ENCODE measurements at regions not wholly inside any gene's neighbourhood (a gene's known extent, or its start where the extent isn't known, plus 50 kb on each side); places are given as distances from the start of the nearest gene placed in this dataset.

GRCh38 chr13:31930901-31931522 is 100.6 kb upstream of the FRY start:
- H3K4me3 ChIP-seq (ENCODE audit: low read depth, low read length) = no peak overlapping the region
- no peak for TF ChIP-seq CTCF (conservative IDR thresholded peaks at IDR 0.05; ENCODE audit: low read depth, low read length)
- no peak for DNase-seq (ENCODE audit: low read depth)

GRCh38 chr13:31937436-31937835 is 94.1 kb upstream of the FRY start:
- no peak for TF ChIP-seq CTCF (conservative IDR thresholded peaks at IDR 0.05; ENCODE audit: low read depth, low read length)
- no peak for DNase-seq (ENCODE audit: low read depth)
- no peak overlapping the region for H3K4me3 ChIP-seq (ENCODE audit: low read depth, low read length)

- H3K4me3 ChIP-seq (ENCODE audit: low read depth, low read length) = no peak overlapping the region
- no peak for TF ChIP-seq CTCF (conservative IDR thresholded peaks at IDR 0.05; ENCODE audit: low read depth, low read length)
- DNase-seq (ENCODE audit: low read depth) = no peak
Measured at GRCh38 chr13:31940076-31940475, 91.5 kb upstream of the FRY start.

- no peak for DNase-seq (ENCODE audit: low read depth)
- no peak overlapping the region for H3K4me3 ChIP-seq (ENCODE audit: low read depth, low read length)
- no peak for TF ChIP-seq CTCF (conservative IDR thresholded peaks at IDR 0.05; ENCODE audit: low read depth, low read length)
Measured at GRCh38 chr13:31943591-31943990, 88.0 kb upstream of the FRY start.

- no peak for DNase-seq (ENCODE audit: low read depth)
- no peak overlapping the region for H3K4me3 ChIP-seq (ENCODE audit: low read depth, low read length)
- no peak for TF ChIP-seq CTCF (conservative IDR thresholded peaks at IDR 0.05; ENCODE audit: low read depth, low read length)
Measured at GRCh38 chr13:31944262-31945160, 87.1 kb upstream of the FRY start.

- peak; percentile 69 for DNase-seq (ENCODE audit: low read depth)
- H3K4me3 ChIP-seq (ENCODE audit: low read depth, low read length) = peak overlapping the region; percentile 24
- TF ChIP-seq CTCF (conservative IDR thresholded peaks at IDR 0.05; ENCODE audit: low read depth, low read length) = no peak
Measured at GRCh38 chr13:31945202-31945961, 86.2 kb upstream of the FRY start.
